Activated CD8-positive, alpha-beta memory T cell treated with anti-CD3 and anti-CD28 coated beads for 36 hours (primary cell): ENCODE measurements at regions not wholly inside any gene's neighbourhood (a gene's known extent, or its start where the extent isn't known, plus 50 kb on each side); places are given as distances from the start of the nearest gene placed in this dataset.

Experiments
- CTCF ChIA-PET: fragments of 350-600 bp; sonication (Branson Sonifier 250); formaldehyde crosslinking; loops from one replicate; lab custom pipeline; 2021; ENCODE audit warnings: antibody characterized with exemption; lab: Charles Lee
- POLR2A ChIA-PET: fragments of 350-600 bp; sonication (Branson Sonifier 250); formaldehyde crosslinking; loops from one replicate; lab custom pipeline; 2021; ENCODE audit warnings: antibody characterized with exemption; lab: Charles Lee

- POLR2A ChIA-PET: no interaction called here
These were observed 54.8 kb downstream of the RTP5 start for GRCh38 chr2:241924069-241924908.

GRCh38 chr2:241924909-241925250 lies 55.4 kb downstream of the RTP5 start:
- ChIA-PET POLR2A (no interaction called here), CTCF (no interaction called here)

More at GRCh38 chr2:241924069-241924908, 54.8 kb downstream of the RTP5 start:
- CTCF ChIA-PET: interaction anchor here (0.9 kb wide), 1 partner anchor 26 kb away, joined by 3 read pairs; no protein-coding TSS in a partner anchor

GRCh38 chr2:241925277-241925676 lies 55.7 kb downstream of the RTP5 start:
- ChIA-PET CTCF (no interaction called here), POLR2A (no interaction called here)

GRCh38 chr2:241925821-241926441 lies 56.4 kb downstream of the RTP5 start:
- ChIA-PET POLR2A (no interaction called here), CTCF (no interaction called here)

GRCh38 chr2:241926541-241927311 lies 57.2 kb downstream of the RTP5 start:
- ChIA-PET CTCF (no interaction called here), POLR2A (no interaction called here)

GRCh38 chr2:241929551-241930490 lies 60.3 kb downstream of the RTP5 start:
- ChIA-PET POLR2A (no interaction called here), CTCF (no interaction called here)

GRCh38 chr2:241931084-241931975 lies 61.8 kb downstream of the RTP5 start:
- POLR2A ChIA-PET: no interaction called here
- CTCF ChIA-PET: no interaction called here

GRCh38 chr2:241931976-241932898 lies 62.7 kb downstream of the RTP5 start:
- CTCF ChIA-PET: interaction anchor here (1.7 kb wide), 1 partner anchor 19 kb away, joined by 5 read pairs; no protein-coding TSS in a partner anchor
- POLR2A ChIA-PET: no interaction called here

- ChIA-PET CTCF (interaction anchor here (1.7 kb wide), 1 partner anchor 18 kb away, joined by 5 read pairs; no protein-coding TSS in a partner anchor), POLR2A (no interaction called here)
These were observed 63.3 kb downstream of the RTP5 start for GRCh38 chr2:241932899-241933178.

GRCh38 chr2:241933179-241933911 lies 63.8 kb downstream of the RTP5 start:
- CTCF ChIA-PET: interaction anchor here (1.7 kb wide), 1 partner anchor 18 kb away, joined by 5 read pairs; no protein-coding TSS in a partner anchor
- POLR2A ChIA-PET: no interaction called here

- ChIA-PET POLR2A (no interaction called here), CTCF (no interaction called here)
These were observed 65.8 kb downstream of the RTP5 start for GRCh38 chr2:241935314-241935713.

- CTCF ChIA-PET: no interaction called here
- POLR2A ChIA-PET: no interaction called here
These were observed 66.2 kb downstream of the RTP5 start for GRCh38 chr2:241935774-241936173.

- POLR2A ChIA-PET: no interaction called here
- CTCF ChIA-PET: no interaction called here
These were observed 67.1 kb downstream of the RTP5 start for GRCh38 chr2:241936457-241937133.

GRCh38 chr2:241937297-241937696 lies 67.8 kb downstream of the RTP5 start:
- POLR2A ChIA-PET: no interaction called here
- CTCF ChIA-PET: interaction anchor here (1.2 kb wide), 1 partner anchor 13 kb away, joined by 3 read pairs; no protein-coding TSS in a partner anchor

GRCh38 chr2:241939541-241939940 lies 70.0 kb downstream of the RTP5 start:
- CTCF ChIA-PET: no interaction called here

GRCh38 chr2:241940329-241940728 lies 70.8 kb downstream of the RTP5 start:
- ChIA-PET CTCF (no interaction called here), POLR2A (no interaction called here)

More at GRCh38 chr2:241939541-241939940, 70.0 kb downstream of the RTP5 start:
- POLR2A ChIA-PET: no interaction called here
